Hindlimb muscle (tissue), 1 donor: ENCODE measurements at regions not wholly inside any gene's neighbourhood (a gene's known extent, or its start where the extent isn't known, plus 50 kb on each side); places are given as distances from the start of the nearest gene placed in this dataset.
A peak's percentile ranks its signal among the peaks of the same experiment; 100 is the strongest.
"Not testable (repeated sequence)": the region's sequence is repeated elsewhere in the genome, so short reads cannot be mapped to it uniquely, and the experiment has no call there.

Source experiments
- DNase-seq: peaks from one replicate; pipeline ENCODE4 v3.0.0-alpha.2; 2013

GRCh38 chr5:93682471-93683404 lies 58.7 kb downstream of the POU5F2 start:
- not testable (repeated sequence) for DNase-seq

DNA sequence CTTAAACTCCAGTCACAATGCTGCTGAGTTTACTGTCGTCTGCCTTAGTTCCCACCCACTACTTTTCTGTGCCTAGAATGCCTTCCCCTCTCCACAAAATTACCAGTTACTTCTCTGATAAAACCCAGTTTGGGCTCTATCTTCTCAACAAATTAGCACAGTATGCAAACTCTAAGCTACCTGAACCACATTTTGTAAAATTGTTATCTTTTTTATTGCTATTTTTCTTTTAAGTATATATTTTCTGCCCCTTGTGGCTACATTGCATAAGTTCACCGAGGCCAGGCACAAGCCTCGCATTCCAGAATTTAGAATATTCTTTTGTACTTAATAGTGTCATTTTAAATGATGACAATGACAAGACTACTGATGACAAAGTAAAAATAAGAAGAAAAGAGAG lies 60.0 kb downstream of the POU5F2 start:
- DNase-seq = no peak

DNA sequence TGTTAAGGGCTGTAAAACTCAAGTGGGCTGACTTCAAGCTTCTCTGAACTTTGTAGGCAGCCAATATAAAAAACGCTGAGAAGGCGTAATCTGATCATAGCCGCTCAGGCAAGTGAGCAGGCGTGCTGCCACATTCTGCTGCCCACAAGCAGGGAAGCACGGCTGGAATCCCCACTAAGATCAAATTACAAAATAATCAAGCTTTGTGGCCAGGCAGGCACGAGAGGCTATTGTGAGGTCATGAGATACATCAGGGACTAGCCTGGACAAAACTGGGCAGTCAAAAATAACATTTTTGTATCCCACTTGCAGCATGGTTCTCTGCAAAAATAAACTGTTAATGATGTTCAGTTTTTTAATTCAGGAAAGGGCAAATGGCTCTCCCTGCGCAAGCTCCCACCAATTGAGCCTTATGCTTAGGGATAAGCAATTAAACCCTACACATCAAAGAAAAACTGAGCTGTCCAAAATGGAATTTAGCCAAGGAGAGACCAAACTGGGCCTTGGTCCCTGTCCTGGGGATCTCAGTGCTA lies 64.0 kb downstream of the POU5F2 start:
- peak; percentile 35 for DNase-seq

- DNase-seq = no peak
Measured at GRCh38 chr5:93676704-93677103, 64.7 kb downstream of the POU5F2 start.

DNA sequence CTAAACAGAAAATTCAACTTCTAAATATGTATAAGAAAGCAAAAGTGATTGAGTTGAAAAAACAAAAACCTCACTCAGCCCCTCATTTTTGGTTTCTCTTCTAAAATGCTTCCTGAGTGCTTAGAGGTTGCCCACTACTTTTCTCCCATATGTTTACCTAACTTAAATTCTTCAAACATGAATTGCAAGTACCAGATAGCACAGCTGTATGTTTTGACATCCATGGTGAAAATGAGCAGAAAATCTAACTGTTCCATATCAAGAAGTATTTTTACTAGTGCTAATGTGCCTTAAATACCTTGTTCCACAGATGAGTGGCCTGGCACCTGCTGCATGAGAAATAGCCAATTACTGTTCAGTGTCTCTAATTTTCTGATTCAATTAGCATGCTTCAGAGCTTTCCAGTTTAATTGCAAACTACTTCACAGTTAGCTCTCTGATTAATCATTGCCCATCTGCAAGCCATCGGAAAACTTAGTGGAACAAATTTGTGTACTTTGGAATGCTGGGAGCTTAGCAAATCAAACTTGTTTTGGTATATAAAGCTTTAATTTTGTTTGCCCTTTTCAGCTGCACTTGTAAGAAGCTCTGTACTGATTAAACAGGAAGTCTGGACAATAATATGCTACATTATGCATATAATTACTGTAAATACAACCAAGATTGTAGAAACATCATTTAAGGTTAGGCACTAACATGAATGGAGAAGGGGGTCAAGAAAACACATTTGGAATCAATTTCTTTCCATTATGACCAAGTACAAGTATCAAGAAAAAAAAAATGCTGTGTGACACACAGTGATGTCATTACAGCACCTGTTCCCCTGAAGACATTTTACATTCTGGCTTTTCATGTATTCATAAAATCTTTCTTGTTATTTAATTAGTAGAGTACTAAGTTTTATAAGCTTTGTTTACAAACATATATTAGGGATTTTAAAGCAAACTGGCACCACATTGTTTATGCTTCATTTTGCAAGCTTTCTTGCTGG lies 65.6 kb downstream of the POU5F2 start:
- no peak for DNase-seq

GRCh38 chr5:93674866-93675459 lies 66.4 kb downstream of the POU5F2 start:
- DNase-seq = no peak

GRCh38 chr5:93674138-93674537 lies 67.3 kb downstream of the POU5F2 start:
- no peak for DNase-seq

GRCh38 chr5:93673316-93673954 lies 68.0 kb downstream of the POU5F2 start:
- DNase-seq = no peak

- no peak for DNase-seq
Measured at GRCh38 chr5:93665648-93666047, 75.8 kb downstream of the POU5F2 start.

DNA sequence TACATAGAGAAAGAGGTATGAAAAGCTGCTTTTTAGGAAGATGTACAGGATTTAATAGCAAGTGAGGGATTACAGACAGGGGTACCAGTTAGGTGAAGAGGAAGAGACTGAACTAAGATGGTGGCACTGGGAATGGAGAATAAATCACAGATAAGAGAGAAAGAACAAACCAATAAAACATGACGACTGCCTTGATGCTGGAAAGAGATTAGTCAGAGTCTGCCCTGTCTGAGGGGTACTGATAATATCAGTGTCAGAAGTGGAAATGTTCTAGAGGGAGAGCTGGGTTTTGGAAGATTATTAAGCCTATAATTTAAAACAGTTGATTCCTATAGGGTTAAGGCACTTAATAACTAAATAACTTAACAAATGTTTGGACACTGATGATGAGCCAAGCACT lies 77.7 kb downstream of the NR2F1 start:
- DNase-seq = no peak

DNA sequence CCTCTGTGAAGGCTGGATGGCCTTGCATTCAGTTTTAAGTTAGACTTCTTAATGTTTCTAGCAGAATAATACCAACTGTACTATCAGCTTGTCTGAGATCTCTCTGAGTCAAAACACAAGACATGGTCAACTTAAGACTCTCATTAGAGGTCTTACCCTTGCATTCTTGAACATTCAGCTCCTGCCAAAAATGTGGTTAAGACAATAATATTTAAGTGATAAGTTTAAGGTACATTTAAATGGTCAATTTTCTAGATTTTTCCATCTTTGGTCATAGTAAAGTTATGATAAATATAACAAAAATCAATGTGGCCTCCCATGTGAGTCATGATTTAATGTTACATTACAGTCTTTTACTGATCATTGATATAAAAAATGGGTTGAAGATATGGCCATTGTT lies 75.0 kb downstream of the NR2F1 start:
- DNase-seq = no peak

- DNase-seq = no peak
Measured at GRCh38 chr5:93654676-93655075, 71.7 kb downstream of the NR2F1 start.

DNA sequence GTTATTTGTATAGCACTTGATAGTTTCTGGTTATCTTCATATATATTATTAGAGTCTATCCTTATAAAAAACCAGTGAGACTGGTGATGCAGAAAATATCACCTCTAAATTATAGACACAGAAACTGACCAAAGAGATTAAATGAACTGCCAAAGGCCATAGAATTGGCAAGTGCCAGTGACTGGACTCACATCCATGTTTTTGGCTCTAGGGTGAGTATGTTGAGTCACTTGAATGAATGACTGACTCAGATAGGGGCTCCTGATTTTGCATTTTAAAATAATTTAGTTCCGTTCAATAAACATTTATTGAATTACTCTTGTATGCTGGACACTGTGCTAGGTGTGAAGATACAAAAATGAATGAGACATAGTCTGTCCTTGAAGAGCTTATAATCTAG lies 70.7 kb downstream of the NR2F1 start:
- no peak for DNase-seq

DNA sequence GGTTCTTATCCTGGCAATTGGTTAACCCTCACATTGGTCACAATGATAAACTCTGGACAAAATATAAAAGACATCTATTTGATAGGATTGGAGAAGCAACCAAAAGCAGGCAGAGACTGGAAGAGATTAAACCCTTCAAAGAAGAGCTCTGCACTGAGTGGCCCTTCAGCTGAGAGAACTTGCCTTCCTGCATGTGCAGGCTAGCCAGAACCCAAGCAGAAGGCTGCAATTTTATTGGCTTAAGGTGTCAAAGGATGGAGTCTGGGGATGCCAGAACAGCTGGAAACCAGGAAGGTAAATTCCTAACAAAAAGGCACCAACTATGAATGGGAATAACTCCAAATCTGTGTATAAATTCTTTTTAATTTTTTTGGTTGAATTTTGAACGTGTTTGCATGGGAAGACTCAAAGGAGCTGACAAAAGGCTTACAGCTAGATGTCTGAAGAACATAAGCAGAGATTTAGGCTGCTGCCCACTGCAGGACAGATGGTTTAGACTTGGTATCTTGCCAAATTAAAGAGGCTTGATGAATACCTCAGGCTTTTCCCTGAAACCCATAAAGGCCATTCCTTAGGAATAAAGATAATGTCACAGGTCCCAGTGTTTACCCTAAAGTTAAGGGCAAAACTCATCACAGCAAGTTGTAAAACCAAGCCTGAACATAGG lies 66.3 kb downstream of the NR2F1 start:
- no peak for DNase-seq

GRCh38 chr5:93644760-93645159 lies 61.7 kb downstream of the NR2F1 start:
- DNase-seq = no peak
